ENCODE measurements at regions not wholly inside any gene's neighbourhood (a gene's known extent, or its start where the extent isn't known, plus 50 kb on each side); places are given as distances from the start of the nearest gene placed in this dataset.

- Histone ChIP-seq H3K4me3 (ENCODE audit: low read depth, low read length) (no peak overlapping the region), H3K27ac (no peak overlapping the region), H3K9me3 (ENCODE audit: severe bottlenecking) (no peaks in the 10 kb centered on the region), H3K27me3 (ENCODE audit: insufficient read depth, low read depth, severe bottlenecking) (no peaks in the 10 kb centered on the region), H3K36me3 (no peaks in the 10 kb centered on the region)
- no peak for DNase-seq
- no peak for TF ChIP-seq CTCF (IDR thresholded peaks at IDR 0.05; ENCODE audit: low read depth, low read length)
Observed at GRCh38 chr2:13009027-13009642, 292.4 kb downstream of the TRIB2 start.

DNA sequence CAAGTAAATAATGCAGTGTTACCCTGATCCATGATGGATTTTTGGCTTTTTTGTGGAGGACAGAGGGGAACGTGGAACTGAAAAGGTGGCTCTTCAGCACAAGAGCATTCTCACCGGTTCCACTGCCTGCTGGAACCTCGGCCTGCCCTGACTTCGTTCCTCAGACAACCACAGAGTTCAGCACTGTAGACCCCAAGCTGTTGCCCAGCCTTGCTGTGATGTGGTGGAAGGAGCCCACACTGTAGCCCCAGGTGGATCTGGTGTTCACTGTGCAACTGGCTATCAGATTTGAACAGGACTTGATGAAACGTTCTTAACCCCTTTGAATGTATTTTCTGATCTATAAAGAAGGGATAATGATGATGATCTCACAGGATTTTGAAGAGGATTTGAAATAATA is 293.5 kb downstream of the TRIB2 start:
- Histone ChIP-seq H3K4me3 (ENCODE audit: low read depth, low read length) (no peak overlapping the region), H3K36me3 (no peaks in the 10 kb centered on the region), H3K9me3 (ENCODE audit: severe bottlenecking) (no peaks in the 10 kb centered on the region), H3K27ac (no peak overlapping the region), H3K27me3 (ENCODE audit: insufficient read depth, low read depth, severe bottlenecking) (no peaks in the 10 kb centered on the region)
- no peak for TF ChIP-seq CTCF (IDR thresholded peaks at IDR 0.05; ENCODE audit: low read depth, low read length)
- no peak for DNase-seq

DNA sequence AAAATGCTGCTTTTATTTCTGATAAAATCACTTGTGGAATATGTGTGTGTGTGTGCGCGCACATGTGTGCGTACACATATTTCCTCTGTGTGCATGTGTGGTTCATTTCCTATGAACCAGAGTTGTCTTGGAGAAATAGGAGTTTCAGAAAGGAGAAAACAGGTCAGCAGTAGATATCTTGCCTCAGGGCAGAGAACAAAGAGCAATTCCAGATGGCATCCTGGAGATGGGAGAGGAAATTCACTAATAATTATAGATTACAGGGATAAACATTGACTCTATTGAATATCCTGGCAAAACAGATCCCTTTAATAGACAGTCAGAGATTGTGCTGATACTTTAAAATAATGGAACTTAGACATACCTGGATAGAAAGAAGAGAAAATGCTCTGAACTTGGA is 298.0 kb downstream of the TRIB2 start:
- no peak overlapping the region for H3K4me3 ChIP-seq (ENCODE audit: low read depth, low read length)
- H3K27me3 ChIP-seq (ENCODE audit: insufficient read depth, low read depth, severe bottlenecking): no peaks in the 10 kb centered on the region
- no peaks in the 10 kb centered on the region for H3K9me3 ChIP-seq (ENCODE audit: severe bottlenecking)
- no peak for TF ChIP-seq CTCF (IDR thresholded peaks at IDR 0.05; ENCODE audit: low read depth, low read length)
- H3K27ac ChIP-seq: no peak overlapping the region
- DNase-seq: no peak
- no peaks in the 10 kb centered on the region for H3K36me3 ChIP-seq

GRCh38 chr2:13015532-13016320 is 299.0 kb downstream of the TRIB2 start:
- H3K9me3 ChIP-seq (ENCODE audit: severe bottlenecking): no peaks in the 10 kb centered on the region
- H3K36me3 ChIP-seq: no peaks in the 10 kb centered on the region
- no peak for TF ChIP-seq CTCF (IDR thresholded peaks at IDR 0.05; ENCODE audit: low read depth, low read length)
- H3K4me3 ChIP-seq (ENCODE audit: low read depth, low read length): no peak overlapping the region
- no peaks in the 10 kb centered on the region for H3K27me3 ChIP-seq (ENCODE audit: insufficient read depth, low read depth, severe bottlenecking)
- no peak for DNase-seq
- H3K27ac ChIP-seq: no peak overlapping the region

DNA sequence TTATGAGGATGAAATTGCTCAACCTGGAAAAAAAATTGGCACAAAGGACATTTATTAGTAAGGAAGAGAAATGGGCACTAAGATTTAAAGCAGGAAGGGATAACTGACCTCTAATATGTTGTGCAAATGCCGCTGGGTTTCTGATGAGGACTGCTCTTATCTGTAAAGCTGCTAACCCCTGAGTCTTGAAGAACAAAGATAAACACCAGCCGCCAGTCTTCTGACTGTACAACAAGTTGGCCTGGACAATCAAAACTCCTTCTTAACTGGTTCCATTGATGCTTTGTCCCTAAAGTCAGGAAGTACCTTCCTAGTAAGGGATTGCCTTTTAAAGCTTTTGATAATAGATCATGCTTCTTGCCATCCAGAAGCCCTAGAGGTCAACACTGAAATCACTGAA is 301.8 kb downstream of the TRIB2 start:
- H3K4me3 ChIP-seq (ENCODE audit: low read depth, low read length): no peak overlapping the region
- no peaks in the 10 kb centered on the region for H3K9me3 ChIP-seq (ENCODE audit: severe bottlenecking)
- H3K27me3 ChIP-seq (ENCODE audit: insufficient read depth, low read depth, severe bottlenecking): no peaks in the 10 kb centered on the region
- no peaks in the 10 kb centered on the region for H3K36me3 ChIP-seq
- H3K27ac ChIP-seq: no peak overlapping the region
- no peak for DNase-seq
- TF ChIP-seq CTCF (IDR thresholded peaks at IDR 0.05; ENCODE audit: low read depth, low read length): no peak
